ENCODE measurements at regions not wholly inside any gene's neighbourhood (a gene's known extent, or its start where the extent isn't known, plus 50 kb on each side); places are given as distances from the start of the nearest gene placed in this dataset.

DNA sequence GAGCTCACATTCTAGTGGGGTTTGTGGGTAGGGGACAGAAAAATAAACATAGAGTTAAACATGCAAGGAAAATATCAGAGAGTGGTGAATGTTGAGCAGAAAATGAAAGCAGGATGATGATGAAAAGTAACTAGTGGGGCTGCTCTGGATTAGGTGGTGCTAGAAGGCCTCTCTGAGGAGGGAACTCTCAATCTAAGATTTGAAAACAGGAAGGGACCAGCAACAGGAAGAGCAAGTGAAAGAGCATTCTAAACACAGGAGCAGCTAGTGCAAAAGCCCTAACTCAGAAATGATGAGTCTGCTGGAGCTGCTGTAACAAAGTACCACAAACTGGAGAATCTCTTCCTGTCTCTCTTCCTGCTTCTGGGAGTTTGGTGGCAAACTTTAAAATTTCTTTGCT, 468.6 kb upstream of the AGTR1 start:
- TF ChIP-seq, protein P1, sequence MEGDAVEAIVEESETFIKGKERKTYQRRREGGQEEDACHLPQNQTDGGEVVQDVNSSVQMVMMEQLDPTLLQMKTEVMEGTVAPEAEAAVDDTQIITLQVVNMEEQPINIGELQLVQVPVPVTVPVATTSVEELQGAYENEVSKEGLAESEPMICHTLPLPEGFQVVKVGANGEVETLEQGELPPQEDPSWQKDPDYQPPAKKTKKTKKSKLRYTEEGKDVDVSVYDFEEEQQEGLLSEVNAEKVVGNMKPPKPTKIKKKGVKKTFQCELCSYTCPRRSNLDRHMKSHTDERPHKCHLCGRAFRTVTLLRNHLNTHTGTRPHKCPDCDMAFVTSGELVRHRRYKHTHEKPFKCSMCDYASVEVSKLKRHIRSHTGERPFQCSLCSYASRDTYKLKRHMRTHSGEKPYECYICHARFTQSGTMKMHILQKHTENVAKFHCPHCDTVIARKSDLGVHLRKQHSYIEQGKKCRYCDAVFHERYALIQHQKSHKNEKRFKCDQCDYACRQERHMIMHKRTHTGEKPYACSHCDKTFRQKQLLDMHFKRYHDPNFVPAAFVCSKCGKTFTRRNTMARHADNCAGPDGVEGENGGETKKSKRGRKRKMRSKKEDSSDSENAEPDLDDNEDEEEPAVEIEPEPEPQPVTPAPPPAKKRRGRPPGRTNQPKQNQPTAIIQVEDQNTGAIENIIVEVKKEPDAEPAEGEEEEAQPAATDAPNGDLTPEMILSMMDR (IDR thresholded peaks at IDR 0.05 in 2 of 3, conservative IDR thresholded peaks at IDR 0.05 in 1 of 3; ENCODE audit: control insufficient read depth in 2 of 3, extremely low read depth in 1 of 3, insufficient read depth in 1 of 3, low read depth in 3 of 3, low read length in 3 of 3), result no peak
- TF ChIP-seq POLR2A (IDR thresholded peaks at IDR 0.05; ENCODE audit: low read depth, low read length) (no peak), ZNF384 (IDR thresholded peaks at IDR 0.05; ENCODE audit: borderline replicate concordance, low read depth, low read length) (no peak), POLR2AphosphoS5 (IDR thresholded peaks at IDR 0.05; ENCODE audit: low read length) (no peak), TCF12 (IDR thresholded peaks at IDR 0.05; ENCODE audit: low read depth, low read length) (no peak), NR2F1 (conservative IDR thresholded peaks at IDR 0.05) (no peak), ETV6 (conservative IDR thresholded peaks at IDR 0.05 in 1 of 2, IDR thresholded peaks at IDR 0.05 in 1 of 2; ENCODE audit: borderline replicate concordance in 1 of 2, low read depth in 1 of 2) (no peak), RFX5 (IDR thresholded peaks at IDR 0.05; ENCODE audit: low read depth, low read length) (no peak), NFIC (IDR thresholded peaks at IDR 0.05; ENCODE audit: low read depth, low read length) (no peak)
- TF ChIP-seq, protein P2, sequence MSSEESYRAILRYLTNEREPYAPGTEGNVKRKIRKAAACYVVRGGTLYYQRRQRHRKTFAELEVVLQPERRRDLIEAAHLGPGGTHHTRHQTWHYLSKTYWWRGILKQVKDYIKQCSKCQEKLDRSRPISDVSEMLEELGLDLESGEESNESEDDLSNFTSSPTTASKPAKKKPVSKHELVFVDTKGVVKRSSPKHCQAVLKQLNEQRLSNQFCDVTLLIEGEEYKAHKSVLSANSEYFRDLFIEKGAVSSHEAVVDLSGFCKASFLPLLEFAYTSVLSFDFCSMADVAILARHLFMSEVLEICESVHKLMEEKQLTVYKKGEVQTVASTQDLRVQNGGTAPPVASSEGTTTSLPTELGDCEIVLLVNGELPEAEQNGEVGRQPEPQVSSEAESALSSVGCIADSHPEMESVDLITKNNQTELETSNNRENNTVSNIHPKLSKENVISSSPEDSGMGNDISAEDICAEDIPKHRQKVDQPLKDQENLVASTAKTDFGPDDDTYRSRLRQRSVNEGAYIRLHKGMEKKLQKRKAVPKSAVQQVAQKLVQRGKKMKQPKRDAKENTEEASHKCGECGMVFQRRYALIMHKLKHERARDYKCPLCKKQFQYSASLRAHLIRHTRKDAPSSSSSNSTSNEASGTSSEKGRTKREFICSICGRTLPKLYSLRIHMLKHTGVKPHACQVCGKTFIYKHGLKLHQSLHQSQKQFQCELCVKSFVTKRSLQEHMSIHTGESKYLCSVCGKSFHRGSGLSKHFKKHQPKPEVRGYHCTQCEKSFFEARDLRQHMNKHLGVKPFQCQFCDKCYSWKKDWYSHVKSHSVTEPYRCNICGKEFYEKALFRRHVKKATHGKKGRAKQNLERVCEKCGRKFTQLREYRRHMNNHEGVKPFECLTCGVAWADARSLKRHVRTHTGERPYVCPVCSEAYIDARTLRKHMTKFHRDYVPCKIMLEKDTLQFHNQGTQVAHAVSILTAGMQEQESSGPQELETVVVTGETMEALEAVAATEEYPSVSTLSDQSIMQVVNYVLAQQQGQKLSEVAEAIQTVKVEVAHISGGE (CRISPR knock-in tag; IDR thresholded peaks at IDR 0.05), result no peak
- TF ChIP-seq, protein P3, sequence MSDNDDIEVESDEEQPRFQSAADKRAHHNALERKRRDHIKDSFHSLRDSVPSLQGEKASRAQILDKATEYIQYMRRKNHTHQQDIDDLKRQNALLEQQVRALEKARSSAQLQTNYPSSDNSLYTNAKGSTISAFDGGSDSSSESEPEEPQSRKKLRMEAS (IDR thresholded peaks at IDR 0.05; ENCODE audit: low read depth, low read length), result no peak
- TF ChIP-seq, protein P4, sequence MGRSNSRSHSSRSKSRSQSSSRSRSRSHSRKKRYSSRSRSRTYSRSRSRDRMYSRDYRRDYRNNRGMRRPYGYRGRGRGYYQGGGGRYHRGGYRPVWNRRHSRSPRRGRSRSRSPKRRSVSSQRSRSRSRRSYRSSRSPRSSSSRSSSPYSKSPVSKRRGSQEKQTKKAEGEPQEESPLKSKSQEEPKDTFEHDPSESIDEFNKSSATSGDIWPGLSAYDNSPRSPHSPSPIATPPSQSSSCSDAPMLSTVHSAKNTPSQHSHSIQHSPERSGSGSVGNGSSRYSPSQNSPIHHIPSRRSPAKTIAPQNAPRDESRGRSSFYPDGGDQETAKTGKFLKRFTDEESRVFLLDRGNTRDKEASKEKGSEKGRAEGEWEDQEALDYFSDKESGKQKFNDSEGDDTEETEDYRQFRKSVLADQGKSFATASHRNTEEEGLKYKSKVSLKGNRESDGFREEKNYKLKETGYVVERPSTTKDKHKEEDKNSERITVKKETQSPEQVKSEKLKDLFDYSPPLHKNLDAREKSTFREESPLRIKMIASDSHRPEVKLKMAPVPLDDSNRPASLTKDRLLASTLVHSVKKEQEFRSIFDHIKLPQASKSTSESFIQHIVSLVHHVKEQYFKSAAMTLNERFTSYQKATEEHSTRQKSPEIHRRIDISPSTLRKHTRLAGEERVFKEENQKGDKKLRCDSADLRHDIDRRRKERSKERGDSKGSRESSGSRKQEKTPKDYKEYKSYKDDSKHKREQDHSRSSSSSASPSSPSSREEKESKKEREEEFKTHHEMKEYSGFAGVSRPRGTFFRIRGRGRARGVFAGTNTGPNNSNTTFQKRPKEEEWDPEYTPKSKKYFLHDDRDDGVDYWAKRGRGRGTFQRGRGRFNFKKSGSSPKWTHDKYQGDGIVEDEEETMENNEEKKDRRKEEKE (IDR thresholded peaks at IDR 0.05), result no peak
